ENCODE measurements at regions not wholly inside any gene's neighbourhood (a gene's known extent, or its start where the extent isn't known, plus 50 kb on each side); places are given as distances from the start of the nearest gene placed in this dataset.

GRCh38 chr12:60043236-60043635 is 447.4 kb downstream of the SLC16A7 start:
- TF ChIP-seq CTCF (IDR thresholded peaks at IDR 0.05; ENCODE audit: control insufficient read depth, extremely low read depth, insufficient read depth): no peak
- DNase-seq (ENCODE audit: low read depth): no peak
- H3K4me3 ChIP-seq (ENCODE audit: low read depth, low read length): no peak overlapping the region

- DNase-seq (ENCODE audit: low read depth): no peak
- H3K4me3 ChIP-seq (ENCODE audit: low read depth, low read length): no peak overlapping the region
- no peak for TF ChIP-seq CTCF (IDR thresholded peaks at IDR 0.05; ENCODE audit: control insufficient read depth, extremely low read depth, insufficient read depth)
These were observed 456.7 kb downstream of the SLC16A7 start for GRCh38 chr12:60052483-60052882.

- DNase-seq (ENCODE audit: low read depth): no peak
These were observed 463.4 kb downstream of the SLC16A7 start for GRCh38 chr12:60059180-60059579.

GRCh38 chr12:60066655-60067054 is 470.8 kb downstream of the SLC16A7 start:
- no peak overlapping the region for H3K4me3 ChIP-seq (ENCODE audit: low read depth, low read length)
- no peak for TF ChIP-seq CTCF (IDR thresholded peaks at IDR 0.05; ENCODE audit: control insufficient read depth, extremely low read depth, insufficient read depth)
- DNase-seq (ENCODE audit: low read depth): no peak

More at GRCh38 chr12:60059180-60059579, 463.4 kb downstream of the SLC16A7 start:
- TF ChIP-seq CTCF (IDR thresholded peaks at IDR 0.05; ENCODE audit: control insufficient read depth, extremely low read depth, insufficient read depth): no peak
- no peak overlapping the region for H3K4me3 ChIP-seq (ENCODE audit: low read depth, low read length)

GRCh38 chr12:60070552-60070951 is 474.7 kb downstream of the SLC16A7 start:
- no peak for DNase-seq (ENCODE audit: low read depth)
- no peak for TF ChIP-seq CTCF (IDR thresholded peaks at IDR 0.05; ENCODE audit: control insufficient read depth, extremely low read depth, insufficient read depth)
- H3K4me3 ChIP-seq (ENCODE audit: low read depth, low read length): no peak overlapping the region

- no peak for DNase-seq (ENCODE audit: low read depth)
- H3K4me3 ChIP-seq (ENCODE audit: low read depth, low read length): no peak overlapping the region
- TF ChIP-seq CTCF (IDR thresholded peaks at IDR 0.05; ENCODE audit: control insufficient read depth, extremely low read depth, insufficient read depth): no peak
These were observed 475.9 kb downstream of the SLC16A7 start for GRCh38 chr12:60071759-60072191.

- no peak for DNase-seq (ENCODE audit: low read depth)
- no peak for TF ChIP-seq CTCF (IDR thresholded peaks at IDR 0.05; ENCODE audit: control insufficient read depth, extremely low read depth, insufficient read depth)
- no peak overlapping the region for H3K4me3 ChIP-seq (ENCODE audit: low read depth, low read length)
These were observed 477.1 kb downstream of the SLC16A7 start for GRCh38 chr12:60072911-60073310.
